ENCODE measurements at regions not wholly inside any gene's neighbourhood (a gene's known extent, or its start where the extent isn't known, plus 50 kb on each side); places are given as distances from the start of the nearest gene placed in this dataset.

GRCh38 chr6:3533981-3534380 is 77.1 kb upstream of the SLC22A23 start:
- H3K9me3 Mint-ChIP-seq: no peaks in the 10 kb centered on the region
- Histone ChIP-seq H3K27me3 (ENCODE audit: insufficient read depth) (no peaks in the 10 kb centered on the region), H3K9me2 (ENCODE audit: insufficient read depth) (no peaks in the 10 kb centered on the region), H4K20me1 (replicated peaks; ENCODE audit: insufficient read depth) (no peaks in the 10 kb centered on the region), H3K36me3 (ENCODE audit: insufficient read depth) (no peaks in the 10 kb centered on the region), H2AFZ (no peak overlapping the region), H3K79me2 (replicated peaks; ENCODE audit: insufficient read depth) (no peaks in the 10 kb centered on the region), H3K27ac (ENCODE audit: low read depth) (no peak overlapping the region), H3K4me3 (no peak overlapping the region), H3K4me2 (no peak overlapping the region), H3K4me1 (ENCODE audit: insufficient read depth) (no peaks in the 10 kb centered on the region), H3F3A (replicated peaks; ENCODE audit: low read depth) (no peaks in the 10 kb centered on the region)
- H3K4me3 Mint-ChIP-seq: no peak overlapping the region
- H3K4me1 Mint-ChIP-seq: no peaks in the 10 kb centered on the region; the same call in 2 of the 3 replicates
- no peak overlapping the region for H3K27ac Mint-ChIP-seq
- TF ChIP-seq EZH2 (IDR thresholded peaks at IDR 0.05; ENCODE audit: low read depth, unreplicated experiment): no peak
- no peak for TF ChIP-seq CREB1 (CRISPR knock-in tag; IDR thresholded peaks at IDR 0.05; ENCODE audit: low read depth)
- TF ChIP-seq EZH2phosphoT487 (IDR thresholded peaks at IDR 0.05; ENCODE audit: unreplicated experiment): no peak
- no peak for TF ChIP-seq ETS1 (IDR thresholded peaks at IDR 0.05)
- no peak for TF ChIP-seq ZNF331 (CRISPR knock-in tag; IDR thresholded peaks at IDR 0.05; ENCODE audit: low read depth)
- TF ChIP-seq JUNB (IDR thresholded peaks at IDR 0.05; ENCODE audit: unreplicated experiment): no peak
- TF ChIP-seq POLR2AphosphoS5 (IDR thresholded peaks at IDR 0.05; ENCODE audit: low read depth): no peak
- TF ChIP-seq STAT1 (IDR thresholded peaks at IDR 0.05; ENCODE audit: unreplicated experiment): no peak
- no peak for TF ChIP-seq NANOG (IDR thresholded peaks at IDR 0.05; ENCODE audit: borderline replicate concordance)
- ATAC-seq: no peak
- no peak for DNase-seq (ENCODE audit: low spot score)
- H3K27me3 Mint-ChIP-seq (ENCODE audit: insufficient read depth, low read depth, poor library complexity): peaks cover 12% of the 10 kb centered on the region
- no peaks in the 10 kb centered on the region for H3K36me3 Mint-ChIP-seq (ENCODE audit: low read depth)

- no peak overlapping the region for H3K27ac Mint-ChIP-seq
- ATAC-seq (no peak), DNase-seq (ENCODE audit: low spot score) (no peak)
- H3K36me3 ChIP-seq (ENCODE audit: insufficient read depth): no peaks in the 10 kb centered on the region
- no peaks in the 10 kb centered on the region for H3F3A ChIP-seq (replicated peaks; ENCODE audit: low read depth)
- H3K4me3 ChIP-seq: no peak overlapping the region
- no peak overlapping the region for H2AFZ ChIP-seq
- no peaks in the 10 kb centered on the region for H3K36me3 Mint-ChIP-seq (ENCODE audit: low read depth)
- peaks cover 12% of the 10 kb centered on the region for H3K27me3 Mint-ChIP-seq (ENCODE audit: insufficient read depth, low read depth, poor library complexity)
- H3K4me3 Mint-ChIP-seq: no peak overlapping the region
- H3K9me3 Mint-ChIP-seq: no peaks in the 10 kb centered on the region
- no peaks in the 10 kb centered on the region for H3K79me2 ChIP-seq (replicated peaks; ENCODE audit: insufficient read depth)
- H3K4me1 ChIP-seq (ENCODE audit: insufficient read depth): no peaks in the 10 kb centered on the region
- no peaks in the 10 kb centered on the region; the same call in 2 of the 3 replicates for H3K4me1 Mint-ChIP-seq
- no peaks in the 10 kb centered on the region for H4K20me1 ChIP-seq (replicated peaks; ENCODE audit: insufficient read depth)
- no peaks in the 10 kb centered on the region for H3K9me2 ChIP-seq (ENCODE audit: insufficient read depth)
- no peaks in the 10 kb centered on the region for H3K27me3 ChIP-seq (ENCODE audit: insufficient read depth)
- H3K4me2 ChIP-seq: no peak overlapping the region
- H3K27ac ChIP-seq (ENCODE audit: low read depth): no peak overlapping the region
- TF ChIP-seq JUNB (IDR thresholded peaks at IDR 0.05; ENCODE audit: unreplicated experiment) (no peak), ZNF114 (CRISPR knock-in tag; IDR thresholded peaks at IDR 0.05) (no peak), NANOG (IDR thresholded peaks at IDR 0.05; ENCODE audit: borderline replicate concordance) (no peak), EZH2phosphoT487 (IDR thresholded peaks at IDR 0.05; ENCODE audit: unreplicated experiment) (no peak), CTCF (conservative IDR thresholded peaks at IDR 0.05; ENCODE audit: low read depth in 2 of 2) (no peak), ZNF462 (CRISPR knock-in tag; IDR thresholded peaks at IDR 0.05) (no peak), ETS1 (IDR thresholded peaks at IDR 0.05) (no peak)
Observed at GRCh38 chr6:3532296-3532916, 75.6 kb upstream of the SLC22A23 start.
